ENCODE measurements at regions not wholly inside any gene's neighbourhood (a gene's known extent, or its start where the extent isn't known, plus 50 kb on each side); places are given as distances from the start of the nearest gene placed in this dataset.

DNA sequence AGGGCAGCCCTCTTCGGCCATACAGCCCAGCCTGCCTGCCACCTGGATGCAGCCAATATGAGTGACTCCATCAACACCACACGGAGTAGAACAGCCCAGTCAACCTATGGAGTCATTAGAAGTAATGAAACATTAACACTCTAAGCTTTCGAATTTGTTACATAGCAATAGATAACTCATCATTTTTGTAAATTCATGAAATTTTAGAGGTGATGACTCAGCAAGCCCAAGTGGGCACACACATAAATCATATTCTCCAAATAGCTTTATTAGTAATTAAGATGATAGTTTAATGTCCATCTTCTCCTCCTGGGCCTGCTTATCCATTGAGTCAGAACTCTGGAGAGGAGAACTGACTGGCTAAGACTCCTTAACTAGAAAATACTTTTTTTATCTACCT, 335.0 kb upstream of the KCNH8 start:
- DNase-seq, result no peak

GRCh38 chr3:18812316-18812715, 336.0 kb upstream of the KCNH8 start:
- DNase-seq, result no peak

GRCh38 chr3:18810306-18810661, 338.0 kb upstream of the KCNH8 start:
- DNase-seq, result no peak

DNA sequence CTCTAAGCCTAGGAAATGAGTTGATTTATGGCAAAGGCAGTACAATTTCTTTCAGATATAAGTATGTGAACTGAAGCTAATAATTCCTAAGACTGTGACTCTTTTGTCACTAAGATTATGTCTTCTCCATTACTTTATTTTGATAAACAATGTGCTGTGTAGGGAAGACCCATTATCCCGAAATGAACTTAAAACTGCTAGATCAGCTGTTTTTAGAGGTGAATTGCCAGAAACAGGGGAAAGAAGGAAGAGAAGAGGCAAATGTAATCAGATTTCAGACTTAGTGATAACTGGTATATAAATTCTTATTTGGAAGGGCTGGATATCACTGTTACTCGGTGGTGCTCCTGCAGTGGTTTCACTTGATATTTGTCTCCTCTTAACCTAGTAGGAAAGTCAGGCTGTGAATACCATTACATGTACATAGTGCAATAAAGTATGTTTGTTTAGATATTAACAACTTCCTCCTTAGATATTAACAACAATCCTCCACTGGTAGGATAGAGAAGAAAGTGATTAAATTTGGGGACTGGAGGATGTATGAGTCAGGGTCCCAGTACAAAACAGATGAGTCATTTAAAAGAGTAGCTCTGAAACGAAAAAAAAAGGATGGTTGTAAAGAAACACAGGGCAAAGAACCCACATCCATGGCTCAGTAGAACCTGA, 338.5 kb upstream of the KCNH8 start:
- no peak for DNase-seq

GRCh38 chr3:18808429-18808828, 339.9 kb upstream of the KCNH8 start:
- DNase-seq, result no peak

GRCh38 chr3:18807593-18807992, 340.7 kb upstream of the KCNH8 start:
- no peak for DNase-seq

GRCh38 chr3:18806633-18807032, 341.7 kb upstream of the KCNH8 start:
- no peak for DNase-seq

DNA sequence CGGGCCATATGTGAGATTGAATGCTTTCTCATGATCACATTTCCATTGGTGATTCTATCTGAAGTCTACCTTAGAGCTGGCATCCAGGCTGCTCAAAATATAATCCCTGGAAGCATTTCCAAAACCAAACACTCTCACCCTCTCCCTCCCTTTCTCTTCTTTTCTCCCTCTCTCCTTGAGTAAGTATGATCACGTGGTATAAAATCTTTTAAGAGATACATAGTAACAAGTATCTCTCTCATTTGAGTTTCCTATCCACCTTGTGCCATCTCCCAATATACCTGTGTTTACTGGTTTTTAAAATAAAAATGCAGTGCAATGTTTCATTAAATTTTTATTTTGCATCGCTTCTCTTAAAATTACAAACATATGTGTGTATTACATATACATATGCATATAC, 350.9 kb upstream of the KCNH8 start:
- DNase-seq, result no peak

- no peak for DNase-seq
These were observed 353.2 kb upstream of the KCNH8 start for GRCh38 chr3:18795078-18795477.

- DNase-seq, result no peak
These were observed 356.6 kb upstream of the KCNH8 start for GRCh38 chr3:18791752-18792151.

DNA sequence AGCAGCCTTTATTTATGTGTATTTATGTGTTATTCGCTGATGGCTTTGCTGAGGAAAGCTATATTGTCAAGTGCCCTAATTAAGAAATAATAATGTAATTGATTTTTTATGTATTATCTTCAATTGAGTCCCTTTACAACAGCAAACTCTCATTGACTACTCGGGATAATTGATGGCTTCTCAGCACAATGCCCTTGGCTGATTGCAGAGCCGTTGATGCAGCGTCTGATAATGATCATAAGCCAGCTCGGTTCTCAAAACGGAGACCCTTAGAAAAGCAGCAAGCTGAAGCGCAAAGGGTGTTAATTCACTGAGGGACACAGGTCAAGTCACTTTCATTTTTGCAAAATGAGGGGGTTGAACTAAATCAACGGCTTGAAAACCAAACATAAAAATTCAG, 357.1 kb upstream of the KCNH8 start:
- no peak for DNase-seq

DNA sequence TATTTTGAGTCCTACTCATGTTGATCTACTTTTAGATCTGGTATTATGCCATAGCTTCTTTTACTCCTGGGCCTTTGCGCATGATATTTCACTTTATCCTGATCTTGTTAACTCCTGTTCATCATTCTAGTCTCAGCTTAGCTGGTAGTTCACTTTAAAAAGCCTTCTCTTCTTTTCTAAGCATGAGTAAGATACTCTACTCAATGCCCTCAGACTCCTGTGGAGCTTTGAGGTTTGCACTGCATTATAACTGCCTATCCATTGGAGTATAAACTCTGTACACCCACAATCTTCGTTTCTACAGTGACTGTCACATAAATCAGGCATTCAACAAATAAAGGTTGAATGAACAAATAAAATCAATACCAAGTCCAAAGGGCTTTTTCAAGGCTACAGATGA, 357.9 kb upstream of the KCNH8 start:
- no peak for DNase-seq

- DNase-seq, result no peak
These were observed 358.6 kb upstream of the KCNH8 start for GRCh38 chr3:18789734-18790133.

- no peak for DNase-seq
These were observed 360.9 kb upstream of the KCNH8 start for GRCh38 chr3:18787441-18787840.

DNA sequence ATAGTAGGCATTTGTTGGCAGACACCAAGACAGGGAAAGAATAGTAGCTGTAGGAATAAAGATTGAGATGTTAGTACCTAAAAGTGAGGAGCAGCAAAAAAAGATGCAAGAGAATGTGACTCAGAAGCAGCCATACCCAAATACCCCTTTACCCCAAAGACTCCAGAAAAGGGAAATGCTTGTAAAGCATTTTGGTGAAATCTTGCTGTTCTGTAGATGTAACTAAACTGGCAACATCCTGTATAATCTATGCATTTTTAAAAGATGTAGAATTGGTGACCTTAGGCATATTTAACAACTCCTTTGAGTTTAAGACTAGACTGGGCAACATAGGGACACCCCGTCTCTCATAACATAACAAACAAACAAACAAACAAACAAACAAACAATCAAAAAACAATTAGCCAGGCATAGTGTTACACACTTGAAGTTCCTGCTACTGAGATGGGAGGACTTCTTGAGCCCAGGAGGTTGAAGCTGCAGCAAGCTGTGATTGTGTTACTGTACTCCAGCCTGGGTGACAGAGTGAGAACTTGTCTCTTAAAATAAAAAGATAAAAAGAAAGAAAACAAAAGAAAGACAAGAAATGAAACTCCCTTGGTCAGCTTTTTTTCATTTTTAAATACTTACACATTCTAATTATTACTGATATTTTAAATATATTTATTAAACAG, 361.5 kb upstream of the KCNH8 start:
- DNase-seq, result no peak

DNA sequence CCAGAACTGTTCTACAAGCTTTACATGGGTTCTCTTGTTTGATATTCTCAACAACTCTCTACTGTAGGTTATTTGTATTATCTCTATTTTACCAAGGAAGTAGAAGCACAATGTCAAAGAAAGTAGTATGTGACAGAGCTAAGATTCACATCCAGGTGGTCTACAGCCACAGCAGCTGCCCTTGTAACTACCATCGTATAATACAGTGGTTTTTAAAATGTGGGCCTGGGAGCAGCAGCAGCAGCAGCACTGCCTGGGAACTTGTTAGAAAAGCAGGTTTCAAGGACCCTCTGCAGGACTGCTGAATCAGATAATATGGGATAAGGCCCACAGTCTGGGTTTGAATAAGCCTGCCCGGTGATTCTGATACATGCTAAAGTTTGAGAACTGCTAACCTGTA, 357.1 kb upstream of the SATB1 start:
- no peak for DNase-seq

GRCh38 chr3:18780959-18781358, 355.8 kb upstream of the SATB1 start:
- no peak for DNase-seq

DNA sequence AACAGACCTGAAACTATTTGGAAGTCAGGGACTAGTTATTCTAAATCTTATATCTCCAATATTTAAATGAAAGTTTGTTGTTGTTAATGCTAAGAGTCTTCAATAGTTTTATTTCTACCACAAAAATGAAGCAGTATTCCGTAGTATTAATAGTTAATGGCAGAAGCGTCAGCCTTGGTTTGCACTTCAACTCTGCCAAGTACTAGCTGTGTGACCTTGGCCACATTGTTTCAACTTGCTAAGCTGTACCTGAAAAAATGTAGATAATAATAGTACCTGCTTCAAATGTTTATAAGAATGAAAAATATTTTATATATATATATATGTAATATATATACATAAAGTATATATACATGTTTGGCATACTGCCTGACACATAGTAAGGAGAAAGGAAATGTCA, 354.6 kb upstream of the SATB1 start:
- no peak for DNase-seq

DNA sequence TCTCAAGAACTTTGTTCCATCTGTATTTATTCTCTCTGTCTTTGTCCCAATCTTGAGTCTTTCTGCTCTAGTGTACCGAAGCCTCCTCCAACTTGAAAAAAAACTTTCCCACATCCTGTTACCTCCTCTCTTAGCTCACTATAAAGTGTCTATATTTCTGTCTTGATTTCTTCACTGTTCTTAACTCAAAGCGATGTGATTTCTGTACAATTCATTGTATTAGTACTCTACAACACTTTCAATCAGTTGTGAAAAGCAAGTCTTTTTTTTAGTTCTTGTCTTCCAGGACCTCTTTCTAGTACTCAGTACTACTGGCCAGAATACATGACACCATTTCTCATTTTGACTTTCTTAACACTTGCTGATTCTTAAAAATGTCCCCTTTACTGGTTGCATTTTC, 353.5 kb upstream of the SATB1 start:
- no peak for DNase-seq

DNA sequence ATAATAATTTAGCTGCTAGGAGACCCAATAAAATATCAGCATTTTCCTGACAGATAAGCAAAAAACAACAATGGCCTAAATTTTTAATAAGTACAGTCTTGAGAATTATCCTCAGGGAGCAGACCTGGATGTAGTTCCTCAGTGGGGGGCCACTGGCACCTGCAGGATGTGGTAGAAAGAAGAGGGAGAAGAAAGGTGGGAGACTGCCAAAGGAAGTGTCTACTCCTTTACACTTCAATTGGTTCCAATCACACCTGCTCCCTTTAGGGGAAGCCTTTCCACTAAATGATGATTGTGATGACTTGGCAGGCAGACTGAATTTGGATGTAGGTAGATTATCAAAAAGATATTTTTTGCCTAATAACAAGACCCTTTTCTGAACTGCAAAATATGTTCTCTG, 353.0 kb upstream of the SATB1 start:
- DNase-seq, result no peak

DNA sequence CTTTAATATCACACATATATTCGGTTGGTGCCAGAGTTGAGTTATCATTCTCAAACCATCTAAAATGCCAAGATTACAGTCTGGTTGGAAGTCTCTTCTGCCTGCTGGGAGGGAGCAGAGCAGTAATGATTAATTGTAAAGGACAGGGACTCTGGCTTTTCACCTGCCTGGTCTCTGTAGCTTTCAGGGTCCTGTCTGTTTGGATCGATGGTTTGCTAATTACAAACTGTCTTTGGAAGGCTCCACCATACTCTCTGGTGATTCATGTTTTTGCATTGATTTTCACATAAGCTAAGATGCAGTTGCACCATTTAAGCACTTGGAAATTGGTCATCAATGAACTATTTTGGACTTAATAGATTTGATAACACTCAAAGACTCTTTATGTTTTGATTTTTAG, 350.4 kb upstream of the SATB1 start:
- DNase-seq, result no peak

DNA sequence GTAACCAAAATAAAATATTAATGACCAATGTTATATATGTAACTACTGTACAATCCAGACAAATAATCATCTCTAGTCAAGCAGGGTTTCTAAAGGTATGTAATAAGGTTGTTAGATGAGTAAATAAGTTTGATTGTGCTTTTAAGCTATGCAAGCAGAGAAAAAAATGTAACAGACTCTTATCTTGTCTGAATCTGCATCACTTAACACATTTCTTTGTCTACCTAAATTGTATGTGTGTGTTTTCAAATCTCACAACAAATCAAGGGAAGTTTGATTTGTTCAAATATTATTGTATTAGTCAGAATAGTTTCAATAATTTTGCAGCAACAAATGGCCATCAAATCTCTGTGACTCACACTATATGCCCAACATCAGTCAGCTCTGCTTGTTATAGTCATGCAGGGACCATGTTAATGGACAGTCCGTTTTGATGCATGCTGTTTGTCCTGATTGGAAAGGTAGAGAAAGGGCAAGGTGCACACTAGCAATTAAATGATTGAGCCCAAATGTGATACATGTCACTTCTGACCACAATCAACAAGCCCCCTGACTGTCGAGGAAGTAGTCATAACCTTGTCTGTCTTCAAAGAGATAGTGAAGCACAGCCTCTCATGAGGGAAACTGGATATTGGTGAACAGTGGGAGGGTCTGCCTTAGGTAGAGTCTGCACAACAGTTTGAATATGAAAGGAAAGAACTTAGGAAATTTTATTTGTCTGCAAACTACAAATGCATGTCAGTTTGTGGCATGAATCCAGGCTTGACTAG, 349.4 kb upstream of the SATB1 start:
- DNase-seq, result no peak

- DNase-seq, result no peak
These were observed 347.7 kb upstream of the SATB1 start for GRCh38 chr3:18772699-18773305.

DNA sequence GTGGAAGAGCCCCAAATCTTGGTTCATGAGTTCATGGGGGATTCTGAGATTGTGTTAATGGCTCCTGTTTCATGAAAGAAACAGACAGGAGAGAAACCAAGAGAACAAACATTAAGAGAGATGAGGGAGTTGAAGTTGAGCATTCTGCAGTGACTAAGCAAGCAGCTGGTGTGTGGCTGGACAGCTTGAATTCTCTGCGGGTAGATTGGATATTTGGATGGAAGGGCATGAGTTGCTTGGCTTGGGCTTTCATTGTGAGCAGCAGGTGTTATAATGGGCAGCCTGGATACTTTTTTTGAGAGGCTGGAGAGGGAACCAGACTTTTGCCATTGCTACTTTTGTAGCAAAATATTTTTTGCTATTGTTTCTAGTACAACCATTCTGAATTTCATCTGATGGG, 346.8 kb upstream of the SATB1 start:
- no peak for DNase-seq
